Heart left ventricle (tissue), 16 donors: ENCODE measurements at regions not wholly inside any gene's neighbourhood (a gene's known extent, or its start where the extent isn't known, plus 50 kb on each side); places are given as distances from the start of the nearest gene placed in this dataset.

ENCODE experiments used
- ATAC-seq, 4 donors: fragments of 200-7000 bp; cut with Tn5 transposase; one replicate each; pipeline ENCODE4 v1.9.1; 2020 to 2022; ENCODE audit warnings: moderate library complexity in 4 of 4, mild to moderate bottlenecking in 3 of 4, moderate number of reproducible peaks in 1 of 4
- DNase-seq, 5 donors: peaks; one replicate each; pipeline ENCODE4 v3.0.0-alpha.2; 2020
- H3K27ac ChIP-seq, 12 donors: fragments of 200-600 bp; sonication (generic) in 4 of 12; one replicate each; pipeline versions ENCODE4 v1.5.0 to v1.8.0; 2016 to 2022; ENCODE audit warnings: mild to moderate bottlenecking in 2 of 12
- H3K27me3 ChIP-seq, 9 donors: fragments of 200-600 bp; sonication (generic) in 2 of 9; one replicate each; pipeline versions ENCODE4 v1.5.1 to v1.8.0; 2016 to 2022; ENCODE audit warnings: mild to moderate bottlenecking in 3 of 9
- H3K36me3 ChIP-seq, 9 donors: fragments of 200-600 bp; sonication (generic) in 2 of 9; one replicate each; pipeline versions ENCODE4 v1.5.0 to v1.8.0; 2018 to 2022; ENCODE audit warnings: mild to moderate bottlenecking in 2 of 9
- H3K4me1 ChIP-seq, 12 donors: fragments of 200-600 bp; sonication (generic) in 4 of 12; one replicate each; pipeline versions ENCODE4 v1.5.0 to v1.8.0; 2016 to 2022; ENCODE audit warnings: mild to moderate bottlenecking in 3 of 12
- H3K4me3 ChIP-seq, 12 donors: fragments of 200-600 bp; sonication (generic) in 4 of 12; one replicate each; pipeline versions ENCODE4 v1.5.0 to v1.8.0; 2017 to 2022; ENCODE audit warnings: mild to moderate bottlenecking in 9 of 12, moderate library complexity in 4 of 12
- H3K9me3 ChIP-seq, 12 donors: fragments of 200-600 bp; sonication (generic) in 4 of 12; one replicate each; pipeline versions ENCODE4 v1.5.0 to v1.8.0; 2016 to 2022; ENCODE audit warnings: mild to moderate bottlenecking in 1 of 12
- CTCF ChIP-seq, 12 donors: fragments of 200-600 bp; sonication (generic) in 4 of 12; IDR thresholded peaks; one replicate each; pipeline versions ENCODE4 v1.5.0 to v1.8.0; 2018 to 2022; ENCODE audit warnings: antibody characterized with exemption in 12 of 12, mild to moderate bottlenecking in 5 of 12
- POLR2A ChIP-seq, 2 donors: fragments of 450-650 bp; IDR thresholded peaks; one replicate each; pipeline ENCODE4 v1.6.1; 2017; ENCODE audit warnings: antibody characterized with exemption in 2 of 2, mild to moderate bottlenecking in 2 of 2, moderate library complexity in 2 of 2
- WGBS, 4 donors: extraction: QIAGEN DNeasy Blood & Tissue Kit in 2 of 4; methylation state at CpG; one replicate each; pipeline versions ENCODE4 v1.1.5 to v1.1.7; 2013 to 2018; 5-methylcytosine and 5-hydroxymethylcytosine counted together
- intact Hi-C, 10 donors: fragments of 100-400 bp; cut with DNase I; formaldehyde crosslinking; loops; one replicate each; pipeline versions ENCODE4 v1.11.1 to v1.14.2; 2022
- donor health status: ischemic (EF 13 %, LVEDD 7.1; RV severe dilation, severe dysfunction).
- donor health status: healthy with polysubstance abuse.
- donor health status: DM: no; HTN: yes; CAD: no.
- donor health status: DM: no; HTN: no; CAD: no.
- donor health status: ischemic (EF 25% LVEDD 6.9; RV normal size, moderate dysfunction).
- donor health status: ischemic (EF 25% LVEDD 5.7; RV mildly dilated, moderate dysfunction).
- donor health status: healthy.
- donor health status: DM: yes; HTN: yes; CAD: no.
- donor health status: ischemic (EF 35%, LVEDD 5.7; RV mildly dilated, moderate dysfunction).
- donor health status: nonischemic (EF 11% LVEDD 7.7; RV severe dilation, severe dysfunction).
- donor health status: DM: yes; HTN: yes; CAD: no.
- donor health status: PGD.
- donor health status: ischemic (EF 29% LVEDD 5.4; RV normal size, mild dysfunction).
- donor health status: nonischemic (EF 23%, LVEDD 6.1; RV moderate dilation, normal function).

DNA sequence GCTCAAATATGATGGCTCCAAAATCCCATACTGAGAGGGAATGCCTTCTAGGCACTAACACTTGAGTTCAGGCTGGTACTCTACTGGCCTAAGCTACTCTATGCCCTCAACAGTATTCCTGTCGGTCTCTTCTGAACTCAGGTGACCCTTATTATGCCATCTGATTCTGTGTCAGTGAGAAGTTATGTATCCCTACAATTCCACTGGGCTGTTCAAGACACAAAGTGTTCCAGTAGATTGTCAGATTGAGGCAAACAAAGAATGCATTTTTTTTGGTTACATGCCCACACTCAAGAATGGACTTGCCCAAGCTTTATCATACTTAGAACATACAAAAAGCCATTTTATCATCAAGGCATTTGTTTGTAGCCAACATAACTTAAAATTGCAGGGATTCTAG lies 553.8 kb upstream of the PRMT6 start:
- Histone ChIP-seq H3K36me3 (no peaks in the 10 kb centered on the region), H3K4me1 (no peaks in the 10 kb centered on the region), H3K27ac (no peak overlapping the region), H3K9me3 (no peaks in the 10 kb centered on the region), H3K4me3 (no peak overlapping the region), H3K27me3 (no peaks in the 10 kb centered on the region)
- TF ChIP-seq POLR2A (IDR thresholded peaks at IDR 0.05): no peak
- TF ChIP-seq CTCF (IDR thresholded peaks at IDR 0.05): no peak
- DNase-seq (no peak), ATAC-seq (no peak)
- intact Hi-C loops: no loop called here
- 76 to 85% (median 79%) methylated on average over 1 of the region's 1 CpG for WGBS, 4 donors

- 36 to 71% (median 43%) methylated on average over 3 of the region's 3 CpGs for WGBS, 4 donors
- no peaks in the 10 kb centered on the region for H3K27me3 ChIP-seq
- H3K36me3 ChIP-seq: no peaks in the 10 kb centered on the region
- H3K9me3 ChIP-seq: no peaks in the 10 kb centered on the region
- no peak overlapping the region for H3K4me3 ChIP-seq
- no peaks in the 10 kb centered on the region for H3K4me1 ChIP-seq
- intact Hi-C loops: no loop called here
- DNase-seq: no peak
- no peak for ATAC-seq
- H3K27ac ChIP-seq: no peak overlapping the region
- TF ChIP-seq POLR2A (IDR thresholded peaks at IDR 0.05) (no peak), CTCF (IDR thresholded peaks at IDR 0.05) (no peak)
Observed at GRCh38 chr1:106515375-106515774, 541.1 kb upstream of the PRMT6 start.

DNA sequence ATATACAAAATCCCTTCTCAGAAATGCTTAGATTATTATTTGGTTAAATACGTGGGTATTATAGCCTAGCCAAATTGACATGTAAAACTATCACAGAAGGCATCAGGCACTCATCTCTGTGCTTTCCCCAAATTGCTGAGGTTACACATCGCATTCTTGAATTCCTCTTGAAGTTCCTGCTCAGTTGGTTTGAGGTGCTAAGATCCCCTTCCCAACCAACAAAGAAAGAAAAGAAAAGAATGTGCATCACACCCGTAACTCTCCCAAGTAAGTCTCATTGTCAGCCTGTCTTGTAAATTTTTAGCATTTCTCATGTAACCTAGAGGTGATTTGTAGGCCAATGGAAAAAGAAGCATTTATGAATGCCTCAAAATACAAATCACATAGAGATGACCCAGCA lies 539.2 kb upstream of the PRMT6 start:
- ATAC-seq: no peak
- TF ChIP-seq CTCF (IDR thresholded peaks at IDR 0.05) (no peak), POLR2A (IDR thresholded peaks at IDR 0.05) (no peak)
- intact Hi-C loops: no loop called here

GRCh38 chr1:106523497-106523896 lies 533.0 kb upstream of the PRMT6 start:
- Histone ChIP-seq H3K9me3 (no peaks in the 10 kb centered on the region), H3K36me3 (no peaks in the 10 kb centered on the region), H3K4me3 (no peak overlapping the region), H3K27me3 (no peaks in the 10 kb centered on the region), H3K4me1 (no peaks in the 10 kb centered on the region), H3K27ac (no peak overlapping the region)
- TF ChIP-seq POLR2A (IDR thresholded peaks at IDR 0.05): no peak
- TF ChIP-seq CTCF (IDR thresholded peaks at IDR 0.05): no peak
- DNase-seq (no peak), ATAC-seq (no peak)
- 52 to 59% (median 58%) methylated on average over 6 of the region's 6 CpGs for WGBS, 4 donors
- intact Hi-C loops: no loop called here

More for the DNA sequence above, 539.2 kb upstream of the PRMT6 start:
- no peaks in the 10 kb centered on the region for H3K4me1 ChIP-seq
- H3K4me3 ChIP-seq: no peak overlapping the region
- DNase-seq: no peak
- no peaks in the 10 kb centered on the region for H3K9me3 ChIP-seq
- no peaks in the 10 kb centered on the region for H3K36me3 ChIP-seq
- no peaks in the 10 kb centered on the region for H3K27me3 ChIP-seq
- 82 to 89% (median 84%) methylated on average over 3 of the region's 3 CpGs for WGBS, 4 donors
- H3K27ac ChIP-seq: no peak overlapping the region
